ENCODE measurements at regions not wholly inside any gene's neighbourhood (a gene's known extent, or its start where the extent isn't known, plus 50 kb on each side); places are given as distances from the start of the nearest gene placed in this dataset.

GRCh38 chr10:33478089-33478674 is 143.7 kb upstream of the NRP1 start (continued):
- no peak for TF ChIP-seq CHD7 (IDR thresholded peaks at IDR 0.05; ENCODE audit: insufficient replicate concordance, low read length)
- no peak for TF ChIP-seq CEBPB (IDR thresholded peaks at IDR 0.05; ENCODE audit: low read depth, low read length)
- TF ChIP-seq RBBP5 (IDR thresholded peaks at IDR 0.05; ENCODE audit: borderline replicate concordance, low read depth, low read length), result no peak
- TF ChIP-seq SIN3A (conservative IDR thresholded peaks at IDR 0.05 in 1 of 2, IDR thresholded peaks at IDR 0.05 in 1 of 2; ENCODE audit: low read depth in 1 of 2, low read length in 2 of 2), result no peak
- TF ChIP-seq GABPA (IDR thresholded peaks at IDR 0.05; ENCODE audit: borderline replicate concordance, insufficient read depth, low read length), result no peak
- no peak for TF ChIP-seq EGR1 (IDR thresholded peaks at IDR 0.05; ENCODE audit: borderline replicate concordance, low read depth, low read length)
- TF ChIP-seq ATF3 (IDR thresholded peaks at IDR 0.05; ENCODE audit: insufficient read depth, low read depth, low read length), result no peak
- no peak for TF ChIP-seq KDM5A (IDR thresholded peaks at IDR 0.05; ENCODE audit: low read length)
- no peak for TF ChIP-seq CHD2 (IDR thresholded peaks at IDR 0.05; ENCODE audit: low read length)
- no peak for TF ChIP-seq FOSL1 (IDR thresholded peaks at IDR 0.05; ENCODE audit: insufficient read depth, low read depth, low read length)
- TF ChIP-seq NRF1 (IDR thresholded peaks at IDR 0.05; ENCODE audit: low read depth, low read length), result no peak

Measured in H1 (cell line).